ENCODE measurements at regions not wholly inside any gene's neighbourhood (a gene's known extent, or its start where the extent isn't known, plus 50 kb on each side); places are given as distances from the start of the nearest gene placed in this dataset.

GRCh38 chr1:56171670-56172069, 407.7 kb downstream of the PLPP3 start:
- no peak overlapping the region for H3K27ac ChIP-seq (replicated peaks)
- H3K27me3 ChIP-seq (ENCODE audit: insufficient read depth, poor library complexity, severe bottlenecking): no peaks in the 10 kb centered on the region
- no peak for TF ChIP-seq GABPA (IDR thresholded peaks at IDR 0.05; ENCODE audit: low read depth)
- TF ChIP-seq CTCF (IDR thresholded peaks at IDR 0.05; ENCODE audit: insufficient read depth, low read length): no peak
- TF ChIP-seq SPI1 (IDR thresholded peaks at IDR 0.05; ENCODE audit: borderline replicate concordance, low read depth): no peak
- TF ChIP-seq POLR2AphosphoS5 (IDR thresholded peaks at IDR 0.05; ENCODE audit: low read depth): no peak
- TF ChIP-seq, protein P1, sequence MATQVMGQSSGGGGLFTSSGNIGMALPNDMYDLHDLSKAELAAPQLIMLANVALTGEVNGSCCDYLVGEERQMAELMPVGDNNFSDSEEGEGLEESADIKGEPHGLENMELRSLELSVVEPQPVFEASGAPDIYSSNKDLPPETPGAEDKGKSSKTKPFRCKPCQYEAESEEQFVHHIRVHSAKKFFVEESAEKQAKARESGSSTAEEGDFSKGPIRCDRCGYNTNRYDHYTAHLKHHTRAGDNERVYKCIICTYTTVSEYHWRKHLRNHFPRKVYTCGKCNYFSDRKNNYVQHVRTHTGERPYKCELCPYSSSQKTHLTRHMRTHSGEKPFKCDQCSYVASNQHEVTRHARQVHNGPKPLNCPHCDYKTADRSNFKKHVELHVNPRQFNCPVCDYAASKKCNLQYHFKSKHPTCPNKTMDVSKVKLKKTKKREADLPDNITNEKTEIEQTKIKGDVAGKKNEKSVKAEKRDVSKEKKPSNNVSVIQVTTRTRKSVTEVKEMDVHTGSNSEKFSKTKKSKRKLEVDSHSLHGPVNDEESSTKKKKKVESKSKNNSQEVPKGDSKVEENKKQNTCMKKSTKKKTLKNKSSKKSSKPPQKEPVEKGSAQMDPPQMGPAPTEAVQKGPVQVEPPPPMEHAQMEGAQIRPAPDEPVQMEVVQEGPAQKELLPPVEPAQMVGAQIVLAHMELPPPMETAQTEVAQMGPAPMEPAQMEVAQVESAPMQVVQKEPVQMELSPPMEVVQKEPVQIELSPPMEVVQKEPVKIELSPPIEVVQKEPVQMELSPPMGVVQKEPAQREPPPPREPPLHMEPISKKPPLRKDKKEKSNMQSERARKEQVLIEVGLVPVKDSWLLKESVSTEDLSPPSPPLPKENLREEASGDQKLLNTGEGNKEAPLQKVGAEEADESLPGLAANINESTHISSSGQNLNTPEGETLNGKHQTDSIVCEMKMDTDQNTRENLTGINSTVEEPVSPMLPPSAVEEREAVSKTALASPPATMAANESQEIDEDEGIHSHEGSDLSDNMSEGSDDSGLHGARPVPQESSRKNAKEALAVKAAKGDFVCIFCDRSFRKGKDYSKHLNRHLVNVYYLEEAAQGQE (IDR thresholded peaks at IDR 0.05; ENCODE audit: insufficient replicate concordance, low read depth): no peak
- no peak for DNase-seq (ENCODE audit: low read depth in 1 of 2, low spot score in 1 of 2)
- H3K4me3 ChIP-seq (replicated peaks; ENCODE audit: insufficient read depth, low read length): no peak overlapping the region

- TF ChIP-seq, protein P1 (IDR thresholded peaks at IDR 0.05; ENCODE audit: insufficient replicate concordance, low read depth): no peak
- TF ChIP-seq SPI1 (IDR thresholded peaks at IDR 0.05; ENCODE audit: borderline replicate concordance, low read depth) (no peak), GABPA (IDR thresholded peaks at IDR 0.05; ENCODE audit: low read depth) (no peak), POLR2AphosphoS5 (IDR thresholded peaks at IDR 0.05; ENCODE audit: low read depth) (no peak), CTCF (IDR thresholded peaks at IDR 0.05; ENCODE audit: insufficient read depth, low read length) (no peak)
- no peak overlapping the region for H3K4me3 ChIP-seq (replicated peaks; ENCODE audit: insufficient read depth, low read length)
- no peaks in the 10 kb centered on the region for H3K27me3 ChIP-seq (ENCODE audit: insufficient read depth, poor library complexity, severe bottlenecking)
- H3K27ac ChIP-seq (replicated peaks): no peak overlapping the region
- no peak for DNase-seq (ENCODE audit: low read depth in 1 of 2, low spot score in 1 of 2)
Observed at GRCh38 chr1:56170784-56171320, 408.5 kb downstream of the PLPP3 start.

DNA sequence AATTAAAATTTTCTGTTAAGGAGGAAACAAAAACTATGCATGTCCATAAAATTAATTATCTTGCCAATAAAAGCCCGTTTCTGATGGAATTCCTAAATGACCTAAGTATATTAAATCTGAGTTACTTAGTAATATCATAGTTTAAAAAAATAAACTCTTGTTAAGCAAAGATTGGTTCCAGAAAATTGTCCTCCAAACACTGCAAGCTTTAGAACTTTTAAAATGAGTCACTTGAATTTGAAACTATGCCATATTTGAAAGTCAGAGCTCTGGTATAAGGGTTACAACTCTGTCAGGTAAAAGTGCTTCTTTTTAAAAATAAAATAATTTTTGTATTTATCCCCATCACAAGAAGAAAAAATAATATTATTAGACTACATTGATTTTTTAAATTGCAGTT, 409.5 kb downstream of the PLPP3 start:
- TF ChIP-seq CTCF (IDR thresholded peaks at IDR 0.05; ENCODE audit: insufficient read depth, low read length): no peak
- TF ChIP-seq GABPA (IDR thresholded peaks at IDR 0.05; ENCODE audit: low read depth): no peak
- TF ChIP-seq SPI1 (IDR thresholded peaks at IDR 0.05; ENCODE audit: borderline replicate concordance, low read depth): no peak
- TF ChIP-seq, protein P1 (IDR thresholded peaks at IDR 0.05; ENCODE audit: insufficient replicate concordance, low read depth): no peak
- no peak for TF ChIP-seq POLR2AphosphoS5 (IDR thresholded peaks at IDR 0.05; ENCODE audit: low read depth)
- no peak overlapping the region for H3K4me3 ChIP-seq (replicated peaks; ENCODE audit: insufficient read depth, low read length)
- H3K27me3 ChIP-seq (ENCODE audit: insufficient read depth, poor library complexity, severe bottlenecking): no peaks in the 10 kb centered on the region
- no peak for DNase-seq (ENCODE audit: low read depth in 1 of 2, low spot score in 1 of 2)
- H3K27ac ChIP-seq (replicated peaks): no peak overlapping the region
